AG09309 (cell line): ENCODE measurements at regions not wholly inside any gene's neighbourhood (a gene's known extent, or its start where the extent isn't known, plus 50 kb on each side); places are given as distances from the start of the nearest gene placed in this dataset.

Experiments used
- DNase-seq: peaks from one replicate; pipeline ENCODE4 v3.0.0-alpha.2; 2010; ENCODE audit warnings: low read depth
- H3K4me3 ChIP-seq: 2 replicates; pipeline ENCODE4 v1.5.1; 2011; ENCODE audit warnings: mild to moderate bottlenecking, low read depth, low read length, moderate library complexity; ENCODE audit not compliant: control insufficient read depth
- CTCF ChIP-seq: IDR thresholded peaks from 2 replicates; pipeline ENCODE4 v1.5.1; 2011; ENCODE audit warnings: mild to moderate bottlenecking, low read depth, low read length, inconsistent platforms; ENCODE audit not compliant: insufficient read depth, control insufficient read depth; ENCODE audit errors: missing control alignments

DNA sequence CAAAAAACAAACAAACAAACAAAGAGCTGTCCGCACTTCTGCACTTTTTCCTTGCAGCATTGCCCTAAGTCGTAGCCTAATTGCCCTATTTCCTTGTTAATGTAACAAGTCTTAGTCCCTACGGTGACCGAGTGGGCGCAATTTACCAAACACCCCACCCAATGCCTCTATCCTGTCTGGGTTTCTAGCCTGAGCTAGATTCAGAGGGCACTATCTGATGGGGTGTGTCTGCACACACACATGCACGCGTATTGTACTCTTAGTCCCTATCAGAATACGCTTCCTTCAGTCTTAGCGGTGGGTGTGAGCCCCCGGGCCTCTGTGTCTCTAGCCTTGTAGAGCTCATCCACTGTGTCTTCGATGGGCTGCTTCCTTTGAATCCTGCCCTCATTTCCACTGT, 125.9 kb upstream of the DLG1 start:
- no peak for TF ChIP-seq CTCF
- DNase-seq, result no peak
- H3K4me3 ChIP-seq, result no peak overlapping the region

DNA sequence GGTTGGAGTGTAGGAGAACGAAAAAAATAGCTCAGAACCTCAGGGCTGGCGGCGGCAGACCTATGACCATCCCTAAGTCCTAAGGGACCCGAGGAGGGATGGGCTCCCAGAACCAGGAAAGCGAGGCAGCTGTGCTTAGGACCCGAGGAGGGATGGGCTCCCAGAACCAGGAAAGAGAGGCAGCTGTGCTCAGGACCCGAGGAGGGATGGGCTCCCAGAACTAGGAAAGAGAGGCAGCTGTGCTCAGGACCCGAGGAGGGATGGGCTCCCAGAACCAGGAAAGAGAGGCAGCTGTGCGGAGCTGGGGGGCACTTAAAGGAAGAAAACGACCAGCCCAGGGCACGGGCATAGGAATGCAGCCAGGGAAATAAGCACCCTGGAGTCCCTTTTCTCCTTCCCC, 125.0 kb upstream of the DLG1 start:
- DNase-seq, result no peak
- TF ChIP-seq CTCF, result no peak
- H3K4me3 ChIP-seq, result no peak overlapping the region

- TF ChIP-seq CTCF, result no peak
- H3K4me3 ChIP-seq, result no peak overlapping the region
- no peak for DNase-seq
Observed at GRCh38 chr3:197422506-197422905, 124.1 kb upstream of the DLG1 start.

DNA sequence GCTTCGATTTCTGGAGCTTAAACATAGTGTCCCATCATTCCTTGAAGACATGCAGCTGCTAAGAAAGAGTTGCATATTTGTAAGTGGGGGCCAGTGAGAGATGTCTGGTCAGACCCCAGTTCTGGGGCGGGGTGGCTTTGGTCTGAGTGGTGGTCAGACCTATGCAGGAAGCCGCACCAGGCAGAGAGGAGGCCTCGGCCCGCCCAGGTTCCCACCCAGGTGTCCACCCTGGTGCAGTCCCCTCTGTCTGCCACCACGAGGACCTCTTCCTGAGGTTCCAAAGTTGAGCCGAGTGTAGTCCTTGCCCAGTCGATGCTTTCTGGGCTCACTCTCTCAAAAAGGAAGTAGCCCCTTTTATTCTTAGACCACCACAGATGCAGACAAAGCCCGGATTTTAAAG, 122.6 kb upstream of the DLG1 start:
- no peak for TF ChIP-seq CTCF
- H3K4me3 ChIP-seq, result no peak overlapping the region
- DNase-seq, result no peak

DNA sequence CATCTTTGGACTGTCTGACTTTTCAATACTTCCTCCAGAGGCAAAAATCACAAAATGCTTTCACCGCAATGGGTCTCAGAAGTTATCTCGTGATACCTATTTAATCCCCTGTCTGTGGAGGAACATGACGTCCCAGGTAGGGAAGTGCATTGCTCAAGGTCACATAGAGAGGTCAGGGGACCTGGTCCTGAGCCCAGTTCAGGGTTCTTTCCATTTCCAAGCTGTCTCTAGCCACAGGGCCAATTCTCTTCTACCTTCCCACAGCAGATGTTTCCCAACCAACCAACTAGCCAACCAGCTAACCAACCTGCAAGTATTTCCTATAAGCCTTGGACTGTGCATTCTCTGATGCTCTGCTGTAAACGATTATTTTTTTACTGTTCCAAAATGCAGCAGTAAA, 122.2 kb upstream of the DLG1 start:
- no peak for DNase-seq
- H3K4me3 ChIP-seq, result no peak overlapping the region
- no peak for TF ChIP-seq CTCF

DNA sequence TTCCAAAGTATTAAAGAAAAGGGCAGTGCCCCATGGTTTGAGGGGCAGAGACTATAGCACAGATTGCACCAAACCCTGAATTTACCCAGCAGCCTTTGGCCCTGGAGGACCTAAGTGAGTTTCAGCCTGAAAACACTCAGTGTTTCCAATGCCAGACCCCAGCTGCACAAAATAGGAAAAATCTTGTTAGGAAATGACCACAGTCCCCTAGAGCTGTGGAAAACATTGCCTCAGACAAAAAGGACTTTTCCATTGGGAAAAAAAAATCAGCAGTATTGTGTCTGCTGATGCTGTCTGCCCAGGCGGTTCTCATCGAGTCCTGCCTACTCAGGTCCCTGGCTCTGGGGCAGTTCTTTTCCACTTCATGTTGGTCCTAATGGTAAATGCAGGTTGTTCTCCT, 121.7 kb upstream of the DLG1 start:
- no peak overlapping the region for H3K4me3 ChIP-seq
- no peak for TF ChIP-seq CTCF
- no peak for DNase-seq

DNA sequence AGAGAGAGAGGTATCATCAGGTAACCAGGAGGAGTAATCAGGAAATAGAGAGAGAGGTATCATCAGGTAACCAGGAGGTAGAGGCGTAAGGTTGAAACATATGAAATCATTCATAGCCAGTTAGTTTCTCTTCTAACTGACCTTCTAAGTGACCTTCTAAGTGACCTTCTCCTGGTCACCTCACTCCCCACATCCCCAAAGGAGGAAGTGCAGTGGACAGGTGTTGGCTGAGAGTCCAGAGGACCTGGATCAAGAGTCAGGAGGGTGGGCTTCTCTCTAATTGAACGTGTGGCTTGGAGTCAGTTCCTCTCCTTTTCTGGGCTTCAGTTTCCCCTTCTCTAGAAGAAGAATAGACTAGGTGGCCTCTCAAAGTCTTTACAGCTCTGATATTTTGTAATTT, 121.3 kb upstream of the DLG1 start:
- no peak for DNase-seq
- H3K4me3 ChIP-seq, result no peak overlapping the region
- TF ChIP-seq CTCF, result no peak
